GM21717 (cell line): ENCODE measurements at regions not wholly inside any gene's neighbourhood (a gene's known extent, or its start where the extent isn't known, plus 50 kb on each side); places are given as distances from the start of the nearest gene placed in this dataset.
A peak's percentile ranks its signal among the peaks of the same experiment; 100 is the strongest.
"Not testable (repeated sequence)": the region's sequence is repeated elsewhere in the genome, so short reads cannot be mapped to it uniquely, and the experiment has no call there.

ENCODE experiments used
- ATAC-seq: cut with Tn5 transposase; IDR thresholded peaks from one replicate; pipeline ENCODE4 v1.9.1; 2021; ENCODE audit warnings: mild to moderate bottlenecking, moderate library complexity; ENCODE audit not compliant: unreplicated experiment

GRCh38 chr18:57954935-57955334, 89.1 kb upstream of the NEDD4L start:
- no peak for ATAC-seq

GRCh38 chr18:57953883-57954282, 90.1 kb upstream of the NEDD4L start:
- ATAC-seq: no peak

- no peak for ATAC-seq
These were observed 91.8 kb upstream of the NEDD4L start for GRCh38 chr18:57951999-57952774.

- peak; percentile 43 for ATAC-seq
These were observed 92.8 kb upstream of the NEDD4L start for GRCh38 chr18:57951117-57951796.

GRCh38 chr18:57950542-57950941, 93.5 kb upstream of the NEDD4L start:
- no peak for ATAC-seq

GRCh38 chr18:57949335-57949734, 94.7 kb upstream of the NEDD4L start:
- ATAC-seq: not testable (repeated sequence)

- no peak for ATAC-seq
These were observed 96.9 kb upstream of the NEDD4L start for GRCh38 chr18:57947117-57947516.

GRCh38 chr18:57943723-57944122, 100.3 kb upstream of the NEDD4L start:
- no peak for ATAC-seq

GRCh38 chr18:57942493-57942892, 101.5 kb upstream of the NEDD4L start:
- ATAC-seq: no peak

- no peak for ATAC-seq
These were observed 102.1 kb upstream of the NEDD4L start for GRCh38 chr18:57941841-57942489.

GRCh38 chr18:57940166-57940660, 103.8 kb upstream of the NEDD4L start:
- no peak for ATAC-seq

GRCh38 chr18:57934375-57934774, 109.7 kb upstream of the NEDD4L start:
- ATAC-seq: not testable (repeated sequence)

- ATAC-seq: peak; percentile 82
These were observed 113.0 kb upstream of the NEDD4L start for GRCh38 chr18:57931038-57931437.

GRCh38 chr18:57930476-57930875, 113.5 kb upstream of the NEDD4L start:
- ATAC-seq: no peak

- no peak for ATAC-seq
These were observed 114.1 kb upstream of the NEDD4L start for GRCh38 chr18:57929922-57930321.

GRCh38 chr18:57928466-57928865, 115.6 kb upstream of the NEDD4L start:
- ATAC-seq: no peak

GRCh38 chr18:57927511-57927910, 116.5 kb upstream of the NEDD4L start:
- ATAC-seq: no peak

GRCh38 chr18:57925706-57926105, 118.3 kb upstream of the NEDD4L start:
- ATAC-seq: no peak

GRCh38 chr18:57923611-57924010, 120.4 kb upstream of the NEDD4L start:
- no peak for ATAC-seq

GRCh38 chr18:57922885-57923284, 119.8 kb upstream of the ATP8B1 start:
- ATAC-seq: no peak

- no peak for ATAC-seq
These were observed 118.6 kb upstream of the ATP8B1 start for GRCh38 chr18:57921708-57922107.

- ATAC-seq: no peak
These were observed 116.9 kb upstream of the ATP8B1 start for GRCh38 chr18:57920036-57920435.
